HL-60 (cell line): ENCODE measurements at regions not wholly inside any gene's neighbourhood (a gene's known extent, or its start where the extent isn't known, plus 50 kb on each side); places are given as distances from the start of the nearest gene placed in this dataset.

ENCODE experiments used
- CTCF ChIP-seq: IDR thresholded peaks from one replicate; pipeline ENCODE4 v1.5.1; 2011; ENCODE audit warnings: low read length, control low read depth, inconsistent platforms; ENCODE audit not compliant: insufficient read depth
- POLR2AphosphoS5 ChIP-seq: IDR thresholded peaks from 2 replicates; pipeline ENCODE4 v1.6.1; 2012; ENCODE audit warnings: low read depth
- REST ChIP-seq: IDR thresholded peaks from 2 replicates; pipeline ENCODE4 v1.6.1; 2012; ENCODE audit warnings: low read depth; ENCODE audit not compliant: insufficient replicate concordance
- SPI1 ChIP-seq: IDR thresholded peaks from 2 replicates; pipeline ENCODE4 v1.6.1; 2012; ENCODE audit warnings: low read depth, mild to moderate bottlenecking, borderline replicate concordance

- no peak for TF ChIP-seq CTCF
- TF ChIP-seq SPI1, result no peak
- no peak for TF ChIP-seq POLR2AphosphoS5
- TF ChIP-seq REST, result no peak
Observed at GRCh38 chr4:82181789-82182188, 192.0 kb downstream of the HNRNPD start.
